HG03354 (cell line): ENCODE measurements at regions not wholly inside any gene's neighbourhood (a gene's known extent, or its start where the extent isn't known, plus 50 kb on each side); places are given as distances from the start of the nearest gene placed in this dataset.
"Not testable (repeated sequence)": the region's sequence is repeated elsewhere in the genome, so short reads cannot be mapped to it uniquely, and the experiment has no call there.

ENCODE experiments used
- ATAC-seq: cut with Tn5 transposase; IDR thresholded peaks from one replicate; pipeline ENCODE4 v1.9.1; 2021; ENCODE audit warnings: mild to moderate bottlenecking; ENCODE audit not compliant: unreplicated experiment, poor library complexity, severe bottlenecking

DNA sequence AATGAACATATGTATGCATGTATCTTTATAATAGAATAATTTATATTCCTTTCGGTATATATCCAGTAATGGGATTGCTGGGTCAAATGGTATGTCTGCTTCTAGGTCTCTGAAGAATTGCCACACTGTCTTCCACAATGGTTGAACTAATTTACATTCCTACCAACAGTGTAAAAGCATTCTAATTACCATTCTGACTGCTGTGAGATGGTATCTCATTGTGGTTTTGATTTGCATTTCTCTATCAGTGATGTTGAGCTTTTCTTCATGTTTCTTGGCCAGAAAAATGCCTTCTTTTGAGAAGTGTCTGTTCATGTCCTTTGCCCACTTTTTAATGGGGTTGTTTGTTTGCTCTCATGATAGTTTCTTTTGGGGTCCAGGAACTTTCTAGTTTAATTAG lies 213.2 kb upstream of the PTER start:
- ATAC-seq = not testable (repeated sequence)

DNA sequence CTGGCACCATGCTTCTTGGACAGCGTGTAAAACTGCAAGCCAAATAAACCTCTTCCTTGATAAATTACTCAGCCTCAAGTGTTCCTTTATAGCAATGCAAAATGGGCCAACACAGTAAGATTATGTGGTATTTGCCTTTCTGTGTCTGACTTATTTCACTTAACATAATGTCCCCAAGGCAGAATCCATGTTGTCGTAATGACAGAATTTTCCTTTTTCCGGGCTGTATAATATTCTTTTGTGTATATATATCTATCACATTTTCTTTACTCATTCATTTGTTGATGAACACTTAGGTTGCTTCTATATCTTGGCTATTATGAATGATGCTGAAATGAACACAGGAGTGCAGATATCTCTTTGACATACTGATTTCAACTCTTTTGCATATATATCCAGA lies 209.1 kb upstream of the PTER start:
- ATAC-seq = no peak

DNA sequence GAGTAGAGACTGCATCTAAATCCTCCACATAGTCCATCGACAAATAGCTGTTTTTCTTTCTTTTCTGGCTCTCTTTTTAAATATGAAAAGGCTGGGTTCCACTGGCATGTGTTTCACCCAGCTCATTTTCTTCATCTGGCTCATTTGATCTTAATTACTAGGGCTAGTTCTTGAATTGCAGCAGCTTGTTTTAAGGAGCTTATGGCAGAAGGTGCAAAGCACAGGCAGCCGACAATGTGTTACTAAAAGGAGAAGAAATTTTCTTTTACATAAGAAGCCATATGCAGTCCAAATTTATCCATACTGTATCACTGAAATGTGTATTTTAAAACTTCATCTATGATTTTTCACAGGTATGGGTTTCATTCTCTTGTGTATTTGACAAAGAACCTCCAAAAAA lies 205.6 kb upstream of the PTER start:
- ATAC-seq = no peak

DNA sequence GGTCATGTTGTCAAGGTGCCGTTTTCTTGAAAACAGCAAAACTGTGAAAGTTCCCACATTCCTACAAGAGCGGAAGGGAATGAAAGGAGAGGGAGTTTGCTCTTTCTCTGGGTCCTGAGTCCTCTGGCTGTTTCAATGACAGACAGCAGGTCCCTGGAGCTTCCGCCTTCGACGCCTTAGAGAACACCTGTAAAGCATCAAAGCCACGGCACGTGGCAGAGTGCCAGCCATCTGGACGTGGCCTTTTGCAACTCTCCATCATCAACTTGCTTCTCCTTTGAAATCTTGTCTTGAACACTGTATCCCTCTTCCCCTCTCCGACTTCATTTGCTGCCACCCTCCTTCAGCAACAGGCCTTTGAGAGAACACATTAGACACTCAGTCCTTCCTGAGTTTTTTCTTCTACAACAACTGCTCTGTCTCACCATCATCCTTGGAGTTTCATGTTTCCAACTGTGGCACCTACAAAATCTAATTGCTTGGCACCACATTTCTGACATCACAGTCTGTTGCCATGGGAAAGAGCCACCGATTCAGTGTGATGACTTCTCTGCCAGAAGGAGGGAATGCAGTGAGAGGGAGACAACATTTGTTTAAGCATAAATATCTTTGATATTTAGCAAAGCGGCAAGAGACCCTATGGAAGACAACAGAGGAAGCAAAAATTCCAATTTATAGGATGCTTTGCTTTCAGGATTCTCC lies 204.9 kb upstream of the PTER start:
- no peak for ATAC-seq

DNA sequence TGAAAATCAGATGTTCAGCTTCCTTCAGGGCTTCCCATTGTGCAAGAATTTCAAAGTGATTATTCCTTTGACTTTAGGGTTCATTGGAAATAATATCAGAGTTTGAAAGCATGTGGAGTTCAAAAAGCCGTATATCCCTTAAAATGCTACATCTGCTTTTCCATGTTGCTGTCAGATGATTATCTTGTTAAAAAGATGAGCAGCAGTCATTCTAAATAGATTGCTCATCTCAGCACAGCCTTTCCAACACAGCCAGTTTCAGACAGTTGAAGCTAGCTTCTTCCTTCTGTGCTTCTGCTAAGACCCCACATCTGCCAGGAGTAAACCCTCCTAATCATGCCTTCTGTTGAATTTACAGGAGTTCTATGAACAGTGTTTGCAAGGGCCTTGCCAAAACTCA lies 204.4 kb upstream of the PTER start:
- no peak for ATAC-seq

DNA sequence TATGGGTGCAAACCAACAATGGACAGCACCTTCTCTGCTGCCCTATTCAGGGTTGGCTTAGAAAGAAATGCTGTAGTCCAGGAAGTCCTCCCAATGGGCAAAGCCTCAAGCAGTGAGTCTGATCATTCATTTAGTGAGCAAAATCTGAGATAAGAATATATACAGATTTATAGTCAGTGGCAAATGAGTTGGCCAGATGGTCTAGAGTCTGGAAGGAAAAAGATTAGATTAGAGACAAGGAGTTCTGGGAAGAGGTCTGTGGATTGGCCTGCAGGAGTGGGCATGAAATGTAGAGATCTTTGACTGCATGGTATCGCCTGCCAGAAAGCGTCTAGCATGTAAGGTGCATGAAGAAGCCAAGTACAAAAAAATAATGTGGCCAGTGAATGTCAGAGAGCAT lies 201.9 kb upstream of the PTER start:
- no peak for ATAC-seq

DNA sequence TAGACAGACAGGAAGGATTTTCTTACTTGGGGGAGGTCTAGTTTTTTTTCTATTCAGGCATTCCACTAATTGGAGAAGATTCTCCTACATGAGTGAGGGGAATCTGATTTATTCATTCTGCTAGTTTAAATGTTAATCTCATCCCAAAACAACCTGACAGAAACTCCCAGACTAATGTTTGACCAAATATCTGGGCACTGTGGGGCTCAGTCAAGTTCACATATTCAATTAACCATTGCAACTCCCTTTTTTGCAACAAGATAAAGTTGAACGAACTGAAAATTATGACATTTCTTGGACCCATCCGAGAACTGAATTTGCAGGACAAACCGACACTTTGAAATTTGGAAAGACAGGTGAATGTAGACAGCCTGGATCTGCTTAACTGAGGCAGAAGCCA lies 194.4 kb upstream of the PTER start:
- ATAC-seq = no peak

DNA sequence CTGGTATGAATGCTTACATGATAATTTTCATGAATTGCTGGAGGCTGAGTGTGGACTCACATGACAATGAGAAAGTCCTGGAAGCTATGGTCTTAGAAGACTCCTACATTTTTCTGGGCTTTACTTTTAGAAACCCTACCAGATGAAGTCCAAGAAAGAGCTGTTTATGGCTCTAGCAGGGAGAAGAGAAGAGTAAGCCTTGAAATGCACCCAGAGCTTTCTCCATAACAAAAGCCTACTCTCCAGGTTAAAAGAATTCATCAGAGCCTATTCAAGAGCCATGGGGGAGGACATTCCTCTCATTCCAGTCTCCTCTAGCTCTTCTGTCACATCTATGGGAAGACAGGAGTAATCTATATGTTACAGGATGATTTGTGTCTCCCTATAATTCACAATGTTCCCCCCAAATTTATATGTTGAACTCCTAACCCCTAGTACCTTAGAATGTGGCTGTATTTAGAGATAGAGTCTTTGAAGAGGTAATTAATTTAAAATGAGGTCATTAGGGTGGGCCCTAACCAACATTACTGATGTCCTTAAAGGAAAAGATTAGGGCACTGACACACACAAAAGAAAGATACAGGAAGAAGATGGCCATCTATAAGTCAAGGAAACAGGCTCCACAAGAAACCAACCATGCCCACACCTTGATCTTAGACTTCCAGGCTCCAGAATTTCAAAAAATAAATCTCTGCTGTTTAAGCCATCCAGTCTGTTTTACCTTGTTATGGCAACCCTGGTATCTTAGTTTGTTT lies 193.8 kb upstream of the PTER start:
- no peak for ATAC-seq

DNA sequence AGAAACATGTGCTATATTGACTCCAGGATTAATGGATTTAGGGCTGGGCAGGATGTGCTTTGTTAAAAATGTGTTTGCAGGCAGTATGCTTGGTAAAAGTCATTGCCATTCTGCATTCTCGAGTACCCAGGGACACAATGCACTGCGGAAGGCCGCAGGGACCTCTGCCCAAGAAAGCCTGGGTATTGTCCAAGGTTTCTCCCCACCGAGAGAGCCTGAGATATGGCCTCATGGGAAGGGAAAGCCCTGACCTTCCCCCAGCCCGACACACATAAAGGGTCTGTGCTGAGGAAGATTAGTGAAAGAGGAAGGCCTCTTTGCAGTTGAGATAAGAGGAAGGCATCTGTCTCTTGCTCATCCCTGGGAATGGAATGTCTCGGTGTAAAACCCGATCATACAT lies 186.7 kb upstream of the PTER start:
- ATAC-seq = not testable (repeated sequence)

DNA sequence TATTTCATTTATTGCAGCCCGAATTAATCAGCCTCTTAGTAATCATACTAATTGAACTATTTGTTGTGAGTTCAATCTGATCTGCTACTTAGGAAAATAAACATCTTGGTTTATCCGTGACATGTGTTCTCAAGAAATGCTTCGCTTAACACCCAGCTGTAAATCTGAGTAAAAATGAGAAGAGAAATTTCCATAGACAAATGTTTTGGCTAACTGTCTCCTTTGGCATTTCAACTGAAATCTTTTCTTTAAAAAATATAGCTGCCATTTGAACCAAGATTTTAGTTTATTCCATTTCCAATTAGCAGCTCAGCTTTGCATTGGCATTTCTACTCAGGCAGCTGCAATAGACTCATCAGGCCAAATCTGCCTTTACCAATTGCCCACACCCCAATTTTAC lies 180.5 kb upstream of the PTER start:
- no peak for ATAC-seq

DNA sequence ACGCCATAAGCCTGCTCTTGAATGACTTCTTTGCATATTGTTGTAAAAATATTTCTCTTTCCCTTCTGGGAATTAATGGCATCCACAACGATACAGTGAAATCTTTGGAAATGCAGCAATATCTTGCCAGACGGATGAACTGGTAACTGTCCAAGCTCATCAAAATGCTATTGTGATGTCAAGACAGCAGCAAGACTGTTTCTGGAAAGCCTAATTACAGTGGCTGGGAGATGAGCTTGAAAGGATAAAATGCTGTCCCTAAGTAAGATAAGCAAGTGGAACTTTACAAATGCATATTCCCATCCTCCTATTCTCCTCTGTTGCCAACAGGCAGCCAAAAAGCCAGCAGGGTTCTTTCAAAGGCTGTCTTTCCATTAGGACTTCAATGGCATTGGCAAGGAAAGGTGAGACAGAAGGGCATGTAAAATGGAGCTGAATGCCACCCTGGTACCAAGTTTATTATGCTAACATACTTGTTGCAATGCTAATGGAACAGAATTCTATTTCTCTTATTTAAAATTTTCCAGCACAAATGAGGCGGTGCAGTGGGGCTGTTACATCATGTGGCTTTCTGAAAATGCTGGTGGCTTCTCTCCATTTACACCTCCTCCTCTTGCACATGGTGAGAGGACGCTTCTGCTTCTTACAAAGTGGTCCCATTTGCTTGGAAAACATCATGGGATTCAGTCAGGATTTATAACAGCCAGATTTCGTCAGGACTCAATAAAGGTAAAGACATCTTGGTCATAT lies 178.3 kb upstream of the PTER start:
- ATAC-seq = no peak

DNA sequence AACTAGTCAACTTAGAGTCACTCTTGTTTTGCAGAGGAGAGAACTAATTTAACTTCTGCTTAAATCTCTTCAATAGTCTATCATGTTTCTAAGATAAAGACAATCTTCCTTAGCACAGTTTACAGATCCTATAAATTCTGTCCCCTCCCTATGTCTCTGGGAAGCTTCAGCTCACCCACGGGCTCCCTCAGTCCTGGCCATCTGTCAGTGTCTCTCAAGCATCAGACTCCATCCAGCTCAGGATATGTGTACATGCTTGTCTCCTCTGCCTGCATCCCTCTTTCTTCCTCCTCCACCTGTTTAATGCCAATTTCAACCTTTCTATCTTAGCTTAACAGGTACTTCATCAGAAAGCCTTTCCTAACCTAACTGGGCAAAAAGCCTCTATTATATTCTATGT lies 177.1 kb upstream of the PTER start:
- ATAC-seq = no peak

DNA sequence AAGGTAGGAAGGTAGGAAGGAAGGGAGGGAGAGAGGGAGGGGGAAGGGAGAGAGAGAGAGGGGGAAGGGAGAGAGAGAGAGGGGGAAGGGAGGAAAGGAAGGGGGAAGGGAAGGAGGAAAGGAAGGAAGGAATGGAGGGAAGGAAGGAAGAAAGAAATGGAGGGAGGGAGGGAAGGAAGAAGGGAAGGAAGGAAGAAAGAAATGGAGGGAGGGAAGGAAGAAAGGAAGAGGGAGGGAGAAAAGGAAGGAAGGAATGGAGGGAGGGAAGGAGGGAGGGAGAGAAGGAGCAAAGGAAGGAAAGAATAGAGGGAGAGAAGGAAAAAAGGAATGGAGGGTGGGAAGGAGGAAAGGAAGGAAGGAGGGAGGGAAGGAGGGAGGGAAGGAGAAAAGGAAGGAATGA lies 176.4 kb upstream of the PTER start:
- ATAC-seq = no peak

DNA sequence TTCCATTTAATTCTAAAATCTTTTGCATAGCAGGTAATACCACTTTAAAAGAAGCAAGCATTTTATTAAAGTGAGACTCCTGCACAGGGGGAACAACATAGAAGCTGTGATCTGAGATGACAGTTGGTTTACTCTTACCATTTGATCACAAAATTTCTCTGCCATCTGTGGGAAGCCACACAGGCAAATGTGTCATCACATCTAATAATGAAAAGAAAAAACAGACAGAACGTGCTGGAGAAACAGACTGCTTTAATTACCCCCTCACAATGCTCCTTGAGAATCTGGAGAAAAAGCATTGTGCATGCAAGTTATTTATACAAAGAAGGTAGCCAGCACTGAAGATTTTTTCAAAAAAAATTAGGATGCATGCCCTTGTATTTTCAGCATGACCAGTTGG lies 165.2 kb upstream of the PTER start:
- no peak for ATAC-seq

DNA sequence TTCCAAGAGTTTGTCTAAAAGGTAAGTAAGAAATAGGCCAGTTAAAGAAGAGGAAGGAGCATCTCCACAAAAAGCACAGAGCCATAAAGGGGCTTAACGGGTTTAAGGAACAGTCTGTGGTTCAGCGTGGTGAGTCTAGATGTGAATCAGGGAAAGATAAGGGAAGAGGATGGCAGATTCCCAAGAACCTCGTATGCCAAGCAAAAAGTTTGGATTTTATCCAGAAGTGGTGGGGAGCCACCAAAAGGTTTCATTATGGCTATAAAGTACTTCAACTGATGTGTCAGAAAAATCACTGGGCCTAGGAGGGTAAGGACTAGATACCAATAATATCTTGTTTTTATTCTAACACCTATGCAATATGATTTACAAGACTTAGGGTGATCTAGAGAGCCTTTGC lies 161.9 kb upstream of the PTER start:
- no peak for ATAC-seq

DNA sequence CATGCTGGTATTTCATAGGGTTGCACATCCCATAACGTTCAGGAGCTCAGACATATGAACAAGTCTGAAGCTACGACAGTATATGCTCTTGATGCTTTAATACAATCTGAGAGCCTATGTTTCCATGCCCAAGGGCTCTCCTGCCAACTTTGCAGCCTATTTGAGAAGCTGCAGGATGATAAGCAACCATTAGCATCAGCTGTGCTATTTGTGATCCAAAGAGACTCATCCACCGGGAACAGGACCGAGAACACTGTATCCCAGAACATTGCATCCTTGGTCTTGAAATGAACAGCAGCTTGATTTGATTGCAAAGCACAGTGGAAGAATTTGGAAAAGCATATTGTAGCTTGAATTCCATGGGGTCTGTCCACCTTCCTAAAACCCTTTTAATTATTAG lies 156.2 kb upstream of the PTER start:
- ATAC-seq = no peak

DNA sequence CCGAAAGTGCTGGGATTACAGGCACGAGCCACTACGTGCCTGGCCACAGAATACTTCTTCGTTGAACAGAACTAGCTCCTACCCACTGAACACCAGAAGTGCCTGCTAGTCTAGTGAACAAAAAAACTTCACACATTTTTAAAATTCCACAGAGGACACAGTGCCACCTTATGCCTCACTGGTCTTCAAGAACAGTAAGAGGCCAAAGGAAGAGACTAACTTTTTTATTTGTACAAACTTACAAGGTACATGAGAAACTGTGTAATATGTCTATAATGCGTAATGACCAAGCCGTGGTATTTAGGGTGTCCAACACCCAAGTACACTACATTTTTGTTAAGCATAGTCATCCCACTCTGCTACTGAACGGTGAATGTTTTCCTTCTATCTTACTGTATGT lies 144.4 kb upstream of the PTER start:
- no peak for ATAC-seq

DNA sequence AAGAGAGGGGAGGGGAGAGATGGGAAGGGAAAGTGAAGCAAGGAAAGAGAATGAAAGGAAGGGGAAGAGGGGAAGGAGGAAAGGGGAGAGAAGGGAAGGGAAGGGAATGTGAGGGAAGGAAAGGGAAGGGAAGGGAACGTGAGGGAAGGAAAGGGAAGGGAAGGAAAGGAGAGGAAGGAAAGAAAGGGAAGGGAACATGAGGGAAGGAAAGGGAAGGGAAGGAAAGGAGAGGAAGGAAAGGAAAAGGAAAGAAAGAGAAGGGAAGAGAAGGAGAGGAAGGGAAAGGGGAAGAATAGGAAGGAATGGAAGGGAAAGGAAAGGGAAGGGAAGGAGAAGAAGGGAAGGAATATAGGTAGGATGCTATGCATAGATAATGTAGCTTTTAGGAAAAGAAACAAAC lies 139.7 kb upstream of the PTER start:
- no peak for ATAC-seq

DNA sequence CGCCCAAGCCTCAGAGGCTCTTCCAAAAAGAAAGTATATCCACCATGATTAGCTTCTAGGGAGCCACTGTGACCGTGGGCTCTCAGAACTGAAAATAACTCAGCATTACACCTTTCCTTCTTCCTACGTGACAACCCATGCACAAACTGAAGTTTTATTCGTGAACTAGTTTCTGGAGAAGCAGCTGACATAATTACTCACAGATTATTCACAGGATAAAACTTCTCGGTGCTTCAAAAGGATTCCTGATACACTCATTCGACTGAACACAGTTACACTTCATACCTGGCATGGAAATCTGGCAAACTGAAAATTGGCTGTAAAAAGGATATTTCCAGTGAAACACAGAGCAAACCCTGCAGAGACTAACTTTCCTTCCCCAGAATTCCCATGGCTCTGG lies 139.2 kb upstream of the PTER start:
- no peak for ATAC-seq

DNA sequence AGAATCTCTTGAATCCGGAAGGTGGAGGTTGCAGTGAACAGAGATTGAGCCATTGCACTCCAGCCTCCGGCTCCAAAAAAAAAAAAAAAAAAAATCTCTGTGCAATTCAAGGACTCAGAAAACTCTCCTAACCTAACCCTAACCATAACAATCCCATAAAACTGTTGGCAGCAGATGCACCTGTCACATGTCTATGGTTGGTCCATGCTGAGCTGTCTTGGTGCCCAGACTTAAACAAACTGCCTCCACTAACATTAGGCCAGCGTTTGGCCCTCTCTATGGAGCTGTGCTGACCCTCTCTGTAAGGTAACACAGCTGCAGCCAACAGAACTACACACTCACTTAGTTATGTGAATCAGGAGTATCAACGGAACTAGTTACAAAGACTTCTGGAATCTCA lies 132.5 kb upstream of the PTER start:
- ATAC-seq = no peak

DNA sequence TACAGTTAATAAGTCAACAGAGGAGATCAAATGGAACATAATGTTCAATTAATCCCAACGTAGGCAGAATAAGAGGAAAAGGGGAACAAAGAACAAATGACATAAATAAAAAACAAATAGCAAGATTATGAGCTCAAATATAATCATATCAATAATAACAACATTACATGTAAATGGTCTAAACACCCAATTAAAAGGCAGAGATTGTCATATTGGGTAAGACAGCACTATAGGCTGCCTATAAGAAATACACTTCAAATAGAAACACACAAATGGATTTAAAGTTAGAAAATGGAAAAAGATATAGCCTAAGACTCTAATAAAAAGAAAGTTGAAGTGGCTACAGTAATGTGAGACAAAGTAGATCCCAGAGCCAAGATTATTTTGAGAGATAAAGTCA lies 126.4 kb upstream of the PTER start:
- ATAC-seq = no peak
